ENCODE measurements at regions not wholly inside any gene's neighbourhood (a gene's known extent, or its start where the extent isn't known, plus 50 kb on each side); places are given as distances from the start of the nearest gene placed in this dataset.
"Not testable (repeated sequence)": the region's sequence is repeated elsewhere in the genome, so short reads cannot be mapped to it uniquely, and the experiment has no call there.

DNA sequence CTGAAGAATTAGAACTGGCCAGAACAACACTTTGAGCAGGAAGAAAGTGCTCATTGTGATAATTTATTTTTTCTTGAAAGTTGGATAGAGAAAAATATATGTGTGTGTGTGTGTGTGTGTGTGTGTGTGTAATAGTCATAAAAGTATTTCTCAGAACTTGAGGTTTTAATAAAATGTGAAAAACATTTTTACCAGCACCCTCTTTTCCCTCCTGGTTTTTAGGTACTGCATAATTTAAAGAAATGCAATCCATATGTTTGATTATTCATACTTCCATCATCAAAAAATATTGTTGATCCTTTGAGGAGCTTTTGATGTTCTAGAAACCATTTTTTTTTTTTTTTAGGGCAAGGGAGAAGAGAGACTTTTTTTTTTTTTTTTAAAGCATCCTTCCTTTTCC lies 66.8 kb upstream of the JUN start:
- peaks cover 8 to 9% of the 10 kb centered on the region in 2 donors for H3K4me1 ChIP-seq
- TF ChIP-seq, protein P1, sequence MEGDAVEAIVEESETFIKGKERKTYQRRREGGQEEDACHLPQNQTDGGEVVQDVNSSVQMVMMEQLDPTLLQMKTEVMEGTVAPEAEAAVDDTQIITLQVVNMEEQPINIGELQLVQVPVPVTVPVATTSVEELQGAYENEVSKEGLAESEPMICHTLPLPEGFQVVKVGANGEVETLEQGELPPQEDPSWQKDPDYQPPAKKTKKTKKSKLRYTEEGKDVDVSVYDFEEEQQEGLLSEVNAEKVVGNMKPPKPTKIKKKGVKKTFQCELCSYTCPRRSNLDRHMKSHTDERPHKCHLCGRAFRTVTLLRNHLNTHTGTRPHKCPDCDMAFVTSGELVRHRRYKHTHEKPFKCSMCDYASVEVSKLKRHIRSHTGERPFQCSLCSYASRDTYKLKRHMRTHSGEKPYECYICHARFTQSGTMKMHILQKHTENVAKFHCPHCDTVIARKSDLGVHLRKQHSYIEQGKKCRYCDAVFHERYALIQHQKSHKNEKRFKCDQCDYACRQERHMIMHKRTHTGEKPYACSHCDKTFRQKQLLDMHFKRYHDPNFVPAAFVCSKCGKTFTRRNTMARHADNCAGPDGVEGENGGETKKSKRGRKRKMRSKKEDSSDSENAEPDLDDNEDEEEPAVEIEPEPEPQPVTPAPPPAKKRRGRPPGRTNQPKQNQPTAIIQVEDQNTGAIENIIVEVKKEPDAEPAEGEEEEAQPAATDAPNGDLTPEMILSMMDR (IDR thresholded peaks at IDR 0.05), result no peak
- no peak overlapping the region for H3K27ac ChIP-seq
- H3K9me3 ChIP-seq, result no peaks in the 10 kb centered on the region
- no peaks in the 10 kb centered on the region for H3K36me3 ChIP-seq
- DNase-seq (ENCODE audit: low spot score in 2 of 2), result no peak
- H3K4me3 ChIP-seq, result no peak overlapping the region
- H3K27me3 ChIP-seq, result no peaks in the 10 kb centered on the region
- intact Hi-C loops (cut with DNase I), result no loop called here

DNA sequence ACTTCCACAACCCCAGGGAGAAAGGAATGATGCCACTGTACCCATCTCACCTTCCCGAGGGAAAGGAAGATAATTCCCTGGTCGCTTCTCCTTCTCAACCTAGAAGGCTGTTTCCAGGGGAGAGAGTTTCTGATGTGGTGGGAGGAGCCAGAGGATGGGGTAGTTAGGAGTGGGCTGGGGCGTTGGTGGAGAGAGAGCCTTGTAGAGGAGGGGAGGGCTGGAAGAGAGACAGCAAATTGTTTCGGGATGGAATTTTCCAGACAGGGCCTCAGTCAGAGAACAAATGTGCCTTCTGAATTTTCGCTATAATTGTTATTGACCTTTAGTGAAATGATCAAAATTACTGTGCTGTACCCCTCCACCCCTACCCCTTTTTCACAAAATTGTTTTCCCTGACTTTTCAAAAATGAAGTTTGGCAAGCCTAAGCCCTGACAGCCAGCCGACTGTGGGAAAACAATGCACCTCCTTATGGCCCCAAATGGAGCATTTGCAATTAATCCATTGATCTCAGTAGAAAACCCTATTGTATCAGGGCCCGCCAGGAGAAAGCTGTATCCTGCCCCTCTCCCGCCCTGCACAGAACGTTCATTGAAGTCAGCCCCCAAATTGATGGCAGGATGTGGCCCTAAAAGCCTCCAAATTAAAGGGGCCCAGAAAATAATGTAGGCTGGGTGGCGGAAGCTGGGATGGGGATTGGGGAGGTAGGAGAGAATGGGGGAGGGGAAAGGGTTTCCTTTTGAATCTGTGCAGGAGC lies 69.1 kb upstream of the JUN start:
- H3K27ac ChIP-seq, result no peak overlapping the region
- no peaks in the 10 kb centered on the region for H3K36me3 ChIP-seq
- H3K9me3 ChIP-seq, result no peaks in the 10 kb centered on the region
- no peaks in the 10 kb centered on the region for H3K27me3 ChIP-seq
- intact Hi-C loops (cut with DNase I), result no loop called here
- no peak overlapping the region for H3K4me3 ChIP-seq
- DNase-seq (ENCODE audit: low spot score in 2 of 2), result no peak
- TF ChIP-seq, protein P1 (IDR thresholded peaks at IDR 0.05), result no peak
- peaks cover 8 to 9% of the 10 kb centered on the region in 2 donors for H3K4me1 ChIP-seq

DNA sequence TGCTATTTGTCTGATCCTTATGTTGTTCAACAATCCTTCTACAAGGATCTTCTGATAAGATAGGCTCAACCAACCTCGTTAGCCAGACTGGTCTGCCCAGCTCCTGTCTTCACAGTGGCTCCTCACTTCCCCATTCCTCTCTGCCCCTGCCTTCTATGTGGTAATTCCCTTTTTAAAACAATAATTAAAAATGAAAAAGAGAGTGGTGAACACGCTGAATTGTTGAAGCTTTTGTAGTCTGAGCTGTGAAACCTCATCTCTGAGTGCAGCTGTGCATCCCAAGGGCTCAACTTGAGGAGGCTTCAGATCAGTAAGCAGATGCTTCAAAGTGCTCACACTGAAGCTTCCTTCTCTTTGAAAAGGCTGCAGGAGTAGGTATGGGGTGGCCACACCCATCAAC lies 70.7 kb upstream of the JUN start:
- TF ChIP-seq, protein P1 (IDR thresholded peaks at IDR 0.05), result no peak
- intact Hi-C loops (cut with DNase I), result no loop called here
- H3K27me3 ChIP-seq, result no peaks in the 10 kb centered on the region
- peaks cover 0 to 2% of the 10 kb centered on the region in 2 donors for H3K4me1 ChIP-seq
- H3K36me3 ChIP-seq, result no peaks in the 10 kb centered on the region
- H3K9me3 ChIP-seq, result no peaks in the 10 kb centered on the region
- no peak overlapping the region for H3K4me3 ChIP-seq
- no peak for DNase-seq (ENCODE audit: low spot score in 2 of 2)
- H3K27ac ChIP-seq, result no peak overlapping the region

DNA sequence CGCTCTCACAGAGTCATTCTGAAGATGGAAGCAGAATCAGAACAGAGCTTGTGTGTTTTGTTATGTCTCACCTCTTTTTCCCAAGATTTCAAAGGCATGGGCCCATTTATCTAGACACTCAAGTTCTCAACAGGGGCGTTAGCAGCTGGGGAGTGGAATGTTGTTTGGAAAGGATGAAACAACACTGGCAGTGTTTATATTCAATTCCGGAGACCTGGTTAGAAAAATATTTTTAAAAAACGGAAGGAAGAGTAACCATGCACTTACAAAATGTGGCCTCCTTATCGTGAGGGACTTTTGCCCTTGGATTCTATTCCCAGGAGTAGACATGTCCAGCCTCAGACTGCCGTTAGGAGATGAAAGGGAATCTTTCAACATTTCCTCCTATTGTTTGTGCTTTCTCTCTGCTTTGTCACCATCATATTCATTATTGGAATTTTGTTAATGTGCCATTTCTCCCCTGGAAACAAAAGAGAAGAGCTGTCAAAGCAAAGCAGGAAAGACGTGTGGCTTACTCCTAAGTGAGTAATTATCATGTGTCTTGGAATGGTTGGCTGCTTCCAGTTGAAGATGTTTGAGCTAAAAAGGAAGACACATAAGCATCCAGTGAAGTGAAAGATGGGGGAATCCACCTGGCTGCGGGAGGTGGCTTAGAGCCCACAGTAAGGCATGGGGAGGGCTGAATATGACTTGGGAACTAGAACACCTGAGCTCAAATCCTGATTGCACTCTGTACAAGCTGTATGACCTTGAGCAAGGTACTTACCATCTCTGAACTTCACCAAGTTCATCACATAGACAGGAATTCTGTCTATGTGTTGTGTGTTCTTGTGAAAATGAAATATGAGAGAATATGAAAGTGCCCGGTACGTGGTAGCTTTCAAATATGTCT lies 71.7 kb upstream of the JUN start:
- H3K4me3 ChIP-seq, result no peak overlapping the region
- H3K4me1 ChIP-seq, result no peaks in the 10 kb centered on the region
- H3K27ac ChIP-seq, result no peak overlapping the region
- DNase-seq (ENCODE audit: low spot score in 2 of 2), result no peak
- intact Hi-C loops (cut with DNase I), result no loop called here
- no peaks in the 10 kb centered on the region for H3K9me3 ChIP-seq
- no peaks in the 10 kb centered on the region for H3K27me3 ChIP-seq
- TF ChIP-seq, protein P1 (IDR thresholded peaks at IDR 0.05), result no peak
- H3K36me3 ChIP-seq, result no peaks in the 10 kb centered on the region

DNA sequence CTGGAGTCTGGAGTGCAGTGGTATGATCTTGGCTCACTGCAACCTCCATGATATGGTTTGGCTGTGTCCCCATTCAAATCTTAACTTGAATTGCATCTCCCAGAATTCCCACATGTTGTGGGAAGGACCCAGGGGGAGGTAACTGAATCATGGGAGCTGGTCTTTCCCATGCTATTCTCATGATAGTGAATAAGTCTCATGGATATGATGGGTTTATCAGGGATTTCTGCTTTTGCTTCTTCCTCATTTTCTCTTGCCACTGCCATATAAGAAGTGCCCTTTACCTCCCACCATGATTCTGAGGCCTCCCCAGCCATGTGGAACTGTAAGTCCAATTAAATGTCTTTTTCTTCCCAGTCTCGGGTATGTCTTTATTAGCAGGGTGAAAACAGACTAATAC lies 72.4 kb upstream of the JUN start:
- H3K4me3 ChIP-seq; H3K27me3 ChIP-seq; H3K36me3 ChIP-seq; intact Hi-C loops (cut with DNase I); DNase-seq (ENCODE audit: low spot score in 2 of 2); H3K9me3 ChIP-seq; H3K27ac ChIP-seq; H3K4me1 ChIP-seq: not testable (repeated sequence)

Data from ascending aorta (tissue), 2 donors.